ENCODE measurements at regions not wholly inside any gene's neighbourhood (a gene's known extent, or its start where the extent isn't known, plus 50 kb on each side); places are given as distances from the start of the nearest gene placed in this dataset.

GRCh38 chr1:232555494-232556210 lies 74.3 kb downstream of the SIPA1L2 start:
- Histone ChIP-seq H3K9ac (no peak overlapping the region), H2AFZ (ENCODE audit: low read depth) (no peak overlapping the region), H4K20me1 (ENCODE audit: insufficient read depth) (no peaks in the 10 kb centered on the region), H3K4me2 (no peak overlapping the region), H3K4me3 (IDR thresholded peaks at IDR 0.05; ENCODE audit: insufficient read depth, low read depth, low read length) (no peak overlapping the region), H3K4me1 (ENCODE audit: low read depth, poor library complexity, severe bottlenecking) (no peaks in the 10 kb centered on the region), H3K79me2 (ENCODE audit: insufficient read depth, low read depth) (no peaks in the 10 kb centered on the region), H3K27me3 (ENCODE audit: insufficient read depth, low read depth) (no peaks in the 10 kb centered on the region), H3K36me3 (ENCODE audit: insufficient read depth) (no peaks in the 10 kb centered on the region), H3K27ac (no peak overlapping the region)
- TF ChIP-seq CTCF (conservative IDR thresholded peaks at IDR 0.05; ENCODE audit: low read depth, low read length): no peak

DNA sequence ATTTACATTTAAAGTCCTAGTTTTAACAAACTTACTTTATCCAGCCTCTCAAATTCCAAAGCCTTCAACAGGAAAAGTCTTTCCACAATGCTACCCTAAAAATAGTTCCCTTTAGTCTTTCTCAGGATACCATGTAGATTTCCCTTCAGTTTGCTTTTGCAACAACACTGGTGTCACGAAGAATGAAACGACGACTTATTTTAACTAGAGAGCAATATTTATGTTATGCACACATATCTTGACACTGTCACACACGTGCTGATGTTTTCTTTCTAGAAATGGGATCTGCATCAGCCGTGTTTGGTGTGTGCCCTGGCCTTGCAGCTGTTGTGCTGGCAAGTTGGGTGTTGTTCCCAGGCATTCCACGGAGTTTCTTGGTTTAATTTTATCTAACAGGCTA lies 75.5 kb downstream of the SIPA1L2 start:
- Histone ChIP-seq H3K9ac (no peak overlapping the region), H3K4me2 (no peak overlapping the region), H3K27me3 (ENCODE audit: insufficient read depth, low read depth) (no peaks in the 10 kb centered on the region), H3K27ac (no peak overlapping the region), H3K79me2 (ENCODE audit: insufficient read depth, low read depth) (no peaks in the 10 kb centered on the region), H3K4me1 (ENCODE audit: low read depth, poor library complexity, severe bottlenecking) (no peaks in the 10 kb centered on the region), H3K4me3 (IDR thresholded peaks at IDR 0.05; ENCODE audit: insufficient read depth, low read depth, low read length) (no peak overlapping the region), H4K20me1 (ENCODE audit: insufficient read depth) (no peaks in the 10 kb centered on the region), H3K36me3 (ENCODE audit: insufficient read depth) (no peaks in the 10 kb centered on the region), H2AFZ (ENCODE audit: low read depth) (no peak overlapping the region)
- no peak for TF ChIP-seq CTCF (conservative IDR thresholded peaks at IDR 0.05; ENCODE audit: low read depth, low read length)

DNA sequence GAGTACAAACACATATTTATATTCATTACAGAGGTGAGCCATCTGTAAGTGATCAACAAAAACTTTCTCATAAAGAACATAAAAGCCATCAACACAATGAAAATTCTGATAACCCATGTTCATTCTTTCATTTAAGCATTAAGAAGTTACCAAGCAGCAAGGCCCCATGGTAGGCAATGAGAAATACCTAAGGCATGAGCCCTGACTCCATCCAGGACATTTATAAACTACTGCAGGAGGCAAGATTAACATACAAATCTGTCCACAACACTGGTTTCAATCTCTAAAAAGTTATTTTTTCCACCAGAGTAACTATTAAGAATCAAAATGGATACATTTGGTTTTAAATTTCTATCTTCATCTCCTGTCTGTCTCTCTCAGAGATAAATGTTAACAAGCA lies 76.1 kb downstream of the SIPA1L2 start:
- no peaks in the 10 kb centered on the region for H3K27me3 ChIP-seq (ENCODE audit: insufficient read depth, low read depth)
- no peak overlapping the region for H3K27ac ChIP-seq
- no peak overlapping the region for H2AFZ ChIP-seq (ENCODE audit: low read depth)
- no peak overlapping the region for H3K4me3 ChIP-seq (IDR thresholded peaks at IDR 0.05; ENCODE audit: insufficient read depth, low read depth, low read length)
- H3K9ac ChIP-seq: no peak overlapping the region
- H3K79me2 ChIP-seq (ENCODE audit: insufficient read depth, low read depth): no peaks in the 10 kb centered on the region
- H3K36me3 ChIP-seq (ENCODE audit: insufficient read depth): no peaks in the 10 kb centered on the region
- no peak overlapping the region for H3K4me2 ChIP-seq
- TF ChIP-seq CTCF (conservative IDR thresholded peaks at IDR 0.05; ENCODE audit: low read depth, low read length): no peak
- no peaks in the 10 kb centered on the region for H3K4me1 ChIP-seq (ENCODE audit: low read depth, poor library complexity, severe bottlenecking)
- H4K20me1 ChIP-seq (ENCODE audit: insufficient read depth): no peaks in the 10 kb centered on the region

- Histone ChIP-seq H3K4me3 (IDR thresholded peaks at IDR 0.05; ENCODE audit: insufficient read depth, low read depth, low read length) (no peak overlapping the region), H4K20me1 (ENCODE audit: insufficient read depth) (no peaks in the 10 kb centered on the region), H3K27me3 (ENCODE audit: insufficient read depth, low read depth) (no peaks in the 10 kb centered on the region), H3K4me1 (ENCODE audit: low read depth, poor library complexity, severe bottlenecking) (no peaks in the 10 kb centered on the region), H3K9ac (no peak overlapping the region), H3K36me3 (ENCODE audit: insufficient read depth) (no peaks in the 10 kb centered on the region), H3K4me2 (no peak overlapping the region), H3K27ac (no peak overlapping the region), H3K79me2 (ENCODE audit: insufficient read depth, low read depth) (no peaks in the 10 kb centered on the region), H2AFZ (ENCODE audit: low read depth) (no peak overlapping the region)
- TF ChIP-seq CTCF (conservative IDR thresholded peaks at IDR 0.05; ENCODE audit: low read depth, low read length): no peak
These were observed 76.7 kb downstream of the SIPA1L2 start for GRCh38 chr1:232553050-232553754.
